Upper lobe of right lung (tissue), 1 donor: ENCODE measurements at regions not wholly inside any gene's neighbourhood (a gene's known extent, or its start where the extent isn't known, plus 50 kb on each side); places are given as distances from the start of the nearest gene placed in this dataset.

Source experiments
- ATAC-seq: fragments of 200-7000 bp; cut with Tn5 transposase; one replicate; pipeline ENCODE4 v1.9.1; 2020; ENCODE audit warnings: mild to moderate bottlenecking, moderate library complexity
- DNase-seq: peaks from one replicate; pipeline ENCODE4 v3.0.0-alpha.2; 2020
- H3K27ac ChIP-seq: fragments of 200-600 bp; one replicate; pipeline ENCODE4 v1.8.0; 2022
- H3K27me3 ChIP-seq: fragments of 200-600 bp; one replicate; pipeline ENCODE4 v1.8.0; 2022; ENCODE audit warnings: mild to moderate bottlenecking
- H3K36me3 ChIP-seq: fragments of 200-600 bp; one replicate; pipeline ENCODE4 v1.8.0; 2022
- H3K4me1 ChIP-seq: fragments of 200-600 bp; one replicate; pipeline ENCODE4 v1.8.0; 2022
- H3K4me3 ChIP-seq: fragments of 200-600 bp; one replicate; pipeline ENCODE4 v1.8.0; 2022; ENCODE audit warnings: mild to moderate bottlenecking
- H3K9me3 ChIP-seq: fragments of 200-600 bp; one replicate; pipeline ENCODE4 v1.8.0; 2022
- CTCF ChIP-seq: fragments of 200-600 bp; IDR thresholded peaks from one replicate; pipeline ENCODE4 v1.8.0; 2022; ENCODE audit warnings: antibody characterized with exemption
- intact Hi-C: fragments of 100-400 bp; cut with DNase I; formaldehyde crosslinking; loops from one replicate; pipeline ENCODE4 v1.11.0; 2022
- donor health status: DM: no; HTN: yes; CAD: no; lungs with severe emphysema.

GRCh38 chr7:124550036-124550435 lies 215.6 kb downstream of the GPR37 start:
- no peak for ATAC-seq
- TF ChIP-seq CTCF = no peak
- no peak overlapping the region for H3K27ac ChIP-seq
- H3K9me3 ChIP-seq = no peaks in the 10 kb centered on the region
- no peak for DNase-seq
- intact Hi-C loops = no loop called here
- H3K4me1 ChIP-seq = no peaks in the 10 kb centered on the region
- H3K36me3 ChIP-seq = no peaks in the 10 kb centered on the region
- no peaks in the 10 kb centered on the region for H3K27me3 ChIP-seq
- no peak overlapping the region for H3K4me3 ChIP-seq

- H3K27ac ChIP-seq = no peak overlapping the region
- H3K4me1 ChIP-seq = no peaks in the 10 kb centered on the region
- H3K9me3 ChIP-seq = no peaks in the 10 kb centered on the region
- H3K27me3 ChIP-seq = no peaks in the 10 kb centered on the region
- H3K4me3 ChIP-seq = no peak overlapping the region
- H3K36me3 ChIP-seq = no peaks in the 10 kb centered on the region
- ATAC-seq (no peak), DNase-seq (no peak)
- intact Hi-C loops = no loop called here
- TF ChIP-seq CTCF = no peak
Measured at GRCh38 chr7:124542476-124542875, 223.1 kb downstream of the GPR37 start.

GRCh38 chr7:124536156-124536762 lies 229.3 kb downstream of the GPR37 start:
- Histone ChIP-seq H3K27me3 (no peaks in the 10 kb centered on the region), H3K9me3 (no peaks in the 10 kb centered on the region), H3K4me1 (no peaks in the 10 kb centered on the region), H3K36me3 (no peaks in the 10 kb centered on the region), H3K4me3 (no peak overlapping the region), H3K27ac (no peak overlapping the region)
- no peak for TF ChIP-seq CTCF
- intact Hi-C loops = no loop called here
- DNase-seq (no peak), ATAC-seq (no peak)

GRCh38 chr7:124532166-124532565 lies 233.4 kb downstream of the GPR37 start:
- H3K36me3 ChIP-seq = no peaks in the 10 kb centered on the region
- H3K4me3 ChIP-seq = no peak overlapping the region
- no peaks in the 10 kb centered on the region for H3K9me3 ChIP-seq
- no peak overlapping the region for H3K27ac ChIP-seq
- no peak for TF ChIP-seq CTCF
- DNase-seq (no peak), ATAC-seq (no peak)
- H3K27me3 ChIP-seq = no peaks in the 10 kb centered on the region
- no peaks in the 10 kb centered on the region for H3K4me1 ChIP-seq
- intact Hi-C loops = no loop called here

- intact Hi-C loops = no loop called here
Measured at GRCh38 chr7:124516911-124517310, 248.7 kb downstream of the GPR37 start.

More at GRCh38 chr7:124516911-124517310, 248.7 kb downstream of the GPR37 start:
- Histone ChIP-seq H3K36me3 (no peaks in the 10 kb centered on the region), H3K9me3 (no peaks in the 10 kb centered on the region), H3K27me3 (no peaks in the 10 kb centered on the region), H3K27ac (no peak overlapping the region), H3K4me1 (no peaks in the 10 kb centered on the region), H3K4me3 (no peak overlapping the region)
- DNase-seq = no peak
- no peak for ATAC-seq
- no peak for TF ChIP-seq CTCF
